PC-3 (cell line): ENCODE measurements at regions not wholly inside any gene's neighbourhood (a gene's known extent, or its start where the extent isn't known, plus 50 kb on each side); places are given as distances from the start of the nearest gene placed in this dataset.

ENCODE experiments used
- CTCF ChIP-seq: fragments of 300-600 bp; sonication (generic); conservative IDR thresholded peaks from 2 replicates; pipeline ENCODE4 v1.5.1; 2017; ENCODE audit warnings: antibody characterized with exemption, low read depth, mild to moderate bottlenecking, low read length
- EZH2 ChIP-seq: fragments of 300-600 bp; sonication (generic); IDR thresholded peaks from one replicate; pipeline ENCODE4 v1.6.1; 2017; ENCODE audit warnings: antibody characterized with exemption, mild to moderate bottlenecking, low read length; ENCODE audit not compliant: unreplicated experiment
- EZH2phosphoT487 ChIP-seq: fragments of 300-600 bp; sonication (generic); IDR thresholded peaks from 2 replicates; pipeline ENCODE4 v1.6.1; 2018; ENCODE audit warnings: mild to moderate bottlenecking, antibody characterized with exemption, low read length, borderline replicate concordance

DNA sequence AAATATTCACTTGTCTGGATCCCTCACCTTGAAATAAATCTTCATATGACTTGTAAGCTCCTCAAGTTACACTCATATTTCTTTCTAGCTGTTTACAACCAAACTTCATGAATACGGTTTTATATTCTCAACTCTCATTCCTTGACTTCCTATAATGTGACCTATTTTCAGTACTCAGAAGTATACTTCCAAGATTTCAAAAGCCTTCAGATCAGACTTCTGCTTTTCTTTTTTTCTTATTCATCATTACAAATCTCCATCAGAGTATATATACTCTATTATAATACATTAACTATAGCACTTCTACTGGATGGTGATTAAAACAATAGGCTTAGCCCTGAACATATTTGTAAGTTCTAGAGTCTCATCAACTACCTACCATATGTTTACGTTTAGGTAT, 123.6 kb upstream of the ALCAM start:
- TF ChIP-seq EZH2, result no peak
- no peak for TF ChIP-seq CTCF
- no peak for TF ChIP-seq EZH2phosphoT487
